ENCODE measurements at regions not wholly inside any gene's neighbourhood (a gene's known extent, or its start where the extent isn't known, plus 50 kb on each side); places are given as distances from the start of the nearest gene placed in this dataset.
"Not testable (repeated sequence)": the region's sequence is repeated elsewhere in the genome, so short reads cannot be mapped to it uniquely, and the experiment has no call there.

- DNase-seq (ENCODE audit: low read depth in 2 of 2): no peak
These were observed 434.9 kb upstream of the SLC30A5 start for GRCh38 chr5:68658810-68659372.

- DNase-seq (ENCODE audit: low read depth in 2 of 2): no peak
These were observed 433.9 kb upstream of the SLC30A5 start for GRCh38 chr5:68659881-68660280.

GRCh38 chr5:68661237-68661636, 432.6 kb upstream of the SLC30A5 start:
- no peak for DNase-seq (ENCODE audit: low read depth in 2 of 2)

- no peak for DNase-seq (ENCODE audit: low read depth in 2 of 2)
These were observed 431.0 kb upstream of the SLC30A5 start for GRCh38 chr5:68662804-68663307.

- DNase-seq (ENCODE audit: low read depth in 2 of 2): no peak
These were observed 423.8 kb upstream of the SLC30A5 start for GRCh38 chr5:68669864-68670575.

- DNase-seq (ENCODE audit: low read depth in 2 of 2): no peak
These were observed 420.6 kb upstream of the SLC30A5 start for GRCh38 chr5:68673106-68673822.

GRCh38 chr5:68673823-68674180, 420.0 kb upstream of the SLC30A5 start:
- no peak for DNase-seq (ENCODE audit: low read depth in 2 of 2)

GRCh38 chr5:68679041-68679440, 414.8 kb upstream of the SLC30A5 start:
- no peak for DNase-seq (ENCODE audit: low read depth in 2 of 2)

- no peak for DNase-seq (ENCODE audit: low read depth in 2 of 2)
These were observed 413.4 kb upstream of the SLC30A5 start for GRCh38 chr5:68680366-68680765.

GRCh38 chr5:68681929-68682328, 411.9 kb upstream of the SLC30A5 start:
- no peak for DNase-seq (ENCODE audit: low read depth in 2 of 2)

- DNase-seq (ENCODE audit: low read depth in 2 of 2): no peak
These were observed 411.2 kb upstream of the SLC30A5 start for GRCh38 chr5:68682400-68683160.

- DNase-seq (ENCODE audit: low read depth in 2 of 2): no peak
These were observed 410.2 kb upstream of the SLC30A5 start for GRCh38 chr5:68683632-68684036.

- DNase-seq (ENCODE audit: low read depth in 2 of 2): no peak
These were observed 408.0 kb upstream of the SLC30A5 start for GRCh38 chr5:68685863-68686262.

- DNase-seq (ENCODE audit: low read depth in 2 of 2): no peak
These were observed 405.3 kb upstream of the SLC30A5 start for GRCh38 chr5:68688547-68688946.

GRCh38 chr5:68689010-68689409, 404.8 kb upstream of the SLC30A5 start:
- DNase-seq (ENCODE audit: low read depth in 2 of 2): no peak

- DNase-seq (ENCODE audit: low read depth in 2 of 2): not testable (repeated sequence)
These were observed 401.9 kb upstream of the SLC30A5 start for GRCh38 chr5:68691874-68692273.

- no peak for DNase-seq (ENCODE audit: low read depth in 2 of 2)
These were observed 395.5 kb upstream of the SLC30A5 start for GRCh38 chr5:68698025-68698940.

- no peak for DNase-seq (ENCODE audit: low read depth in 2 of 2)
These were observed 393.8 kb upstream of the SLC30A5 start for GRCh38 chr5:68699966-68700365.

GRCh38 chr5:68707575-68707974, 386.2 kb upstream of the SLC30A5 start:
- no peak for DNase-seq (ENCODE audit: low read depth in 2 of 2)

GRCh38 chr5:68708156-68708841, 385.5 kb upstream of the SLC30A5 start:
- no peak for DNase-seq (ENCODE audit: low read depth in 2 of 2)

- no peak for DNase-seq (ENCODE audit: low read depth in 2 of 2)
These were observed 385.0 kb upstream of the SLC30A5 start for GRCh38 chr5:68708842-68709170.
